ENCODE measurements at regions not wholly inside any gene's neighbourhood (a gene's known extent, or its start where the extent isn't known, plus 50 kb on each side); places are given as distances from the start of the nearest gene placed in this dataset.

GRCh38 chr15:81987628-81988027 lies 58.2 kb downstream of the MEX3B start:
- no peak for DNase-seq (ENCODE audit: extremely low spot score)
- CTCF ChIA-PET, result no interaction called here
- no peak for TF ChIP-seq CTCF (IDR thresholded peaks at IDR 0.05; ENCODE audit: control extremely low read depth, extremely low read depth, low read depth, missing control alignments)
- POLR2A ChIA-PET, result no interaction called here

- no peak for TF ChIP-seq CTCF (IDR thresholded peaks at IDR 0.05; ENCODE audit: control extremely low read depth, extremely low read depth, low read depth, missing control alignments)
- DNase-seq (ENCODE audit: extremely low spot score), result no peak
- ChIA-PET CTCF (no interaction called here), POLR2A (no interaction called here)
Observed at GRCh38 chr15:81983497-81983896, 62.3 kb downstream of the MEX3B start.

GRCh38 chr15:81982808-81983207 lies 63.0 kb downstream of the MEX3B start:
- CTCF ChIA-PET, result interaction anchor here (0.9 kb wide), 1 partner anchor 18 kb away, joined by 3 read pairs; no protein-coding TSS in a partner anchor
- no peak for DNase-seq (ENCODE audit: extremely low spot score)
- POLR2A ChIA-PET, result no interaction called here
- no peak for TF ChIP-seq CTCF (IDR thresholded peaks at IDR 0.05; ENCODE audit: control extremely low read depth, extremely low read depth, low read depth, missing control alignments)

- CTCF ChIA-PET, result interaction anchor here (0.9 kb wide), 1 partner anchor 18 kb away, joined by 3 read pairs; no protein-coding TSS in a partner anchor
- no peak for TF ChIP-seq CTCF (IDR thresholded peaks at IDR 0.05; ENCODE audit: control extremely low read depth, extremely low read depth, low read depth, missing control alignments)
Observed at GRCh38 chr15:81981908-81982307, 63.9 kb downstream of the MEX3B start.

GRCh38 chr15:81977464-81977863 lies 68.4 kb downstream of the MEX3B start:
- TF ChIP-seq CTCF (IDR thresholded peaks at IDR 0.05; ENCODE audit: control extremely low read depth, extremely low read depth, low read depth, missing control alignments), result no peak
- CTCF ChIA-PET, result interaction anchor here (0.8 kb wide), 1 partner anchor 20 kb away, joined by 3 read pairs; no protein-coding TSS in a partner anchor
- POLR2A ChIA-PET, result no interaction called here
- DNase-seq (ENCODE audit: extremely low spot score), result no peak

More at GRCh38 chr15:81981908-81982307, 63.9 kb downstream of the MEX3B start:
- DNase-seq (ENCODE audit: extremely low spot score), result no peak
- POLR2A ChIA-PET, result no interaction called here

GRCh38 chr15:81968691-81969090 lies 77.1 kb downstream of the MEX3B start:
- no peak for DNase-seq (ENCODE audit: extremely low spot score)
- ChIA-PET POLR2A (no interaction called here), CTCF (no interaction called here)
- TF ChIP-seq CTCF (IDR thresholded peaks at IDR 0.05; ENCODE audit: control extremely low read depth, extremely low read depth, low read depth, missing control alignments), result no peak

GRCh38 chr15:81966631-81967030 lies 79.2 kb downstream of the MEX3B start:
- no peak for TF ChIP-seq CTCF (IDR thresholded peaks at IDR 0.05; ENCODE audit: control extremely low read depth, extremely low read depth, low read depth, missing control alignments)
- DNase-seq (ENCODE audit: extremely low spot score), result no peak
- CTCF ChIA-PET, result no interaction called here
- POLR2A ChIA-PET, result no interaction called here

Measured in GM10248 (cell line).